ENCODE measurements at regions not wholly inside any gene's neighbourhood (a gene's known extent, or its start where the extent isn't known, plus 50 kb on each side); places are given as distances from the start of the nearest gene placed in this dataset.

- TF ChIP-seq, protein P1, sequence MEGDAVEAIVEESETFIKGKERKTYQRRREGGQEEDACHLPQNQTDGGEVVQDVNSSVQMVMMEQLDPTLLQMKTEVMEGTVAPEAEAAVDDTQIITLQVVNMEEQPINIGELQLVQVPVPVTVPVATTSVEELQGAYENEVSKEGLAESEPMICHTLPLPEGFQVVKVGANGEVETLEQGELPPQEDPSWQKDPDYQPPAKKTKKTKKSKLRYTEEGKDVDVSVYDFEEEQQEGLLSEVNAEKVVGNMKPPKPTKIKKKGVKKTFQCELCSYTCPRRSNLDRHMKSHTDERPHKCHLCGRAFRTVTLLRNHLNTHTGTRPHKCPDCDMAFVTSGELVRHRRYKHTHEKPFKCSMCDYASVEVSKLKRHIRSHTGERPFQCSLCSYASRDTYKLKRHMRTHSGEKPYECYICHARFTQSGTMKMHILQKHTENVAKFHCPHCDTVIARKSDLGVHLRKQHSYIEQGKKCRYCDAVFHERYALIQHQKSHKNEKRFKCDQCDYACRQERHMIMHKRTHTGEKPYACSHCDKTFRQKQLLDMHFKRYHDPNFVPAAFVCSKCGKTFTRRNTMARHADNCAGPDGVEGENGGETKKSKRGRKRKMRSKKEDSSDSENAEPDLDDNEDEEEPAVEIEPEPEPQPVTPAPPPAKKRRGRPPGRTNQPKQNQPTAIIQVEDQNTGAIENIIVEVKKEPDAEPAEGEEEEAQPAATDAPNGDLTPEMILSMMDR (conservative IDR thresholded peaks at IDR 0.05 in 1 of 2, IDR thresholded peaks at IDR 0.05 in 1 of 2; ENCODE audit: low read depth in 1 of 2, low read length in 2 of 2) = no peak
- no peak for TF ChIP-seq EZH2 (IDR thresholded peaks at IDR 0.05; ENCODE audit: low read length, missing control alignments)
Observed at GRCh38 chr2:205850611-205851010, 168.3 kb downstream of the NRP2 start.

Measured in fibroblast of lung (primary cell).